Muscle layer of duodenum (tissue), 2 donors: ENCODE measurements at regions not wholly inside any gene's neighbourhood (a gene's known extent, or its start where the extent isn't known, plus 50 kb on each side); places are given as distances from the start of the nearest gene placed in this dataset.

ENCODE experiments used
- H3K27ac ChIP-seq: one replicate; pipeline ENCODE4 v1.7.0; 2013; ENCODE audit warnings: mild to moderate bottlenecking, low read length
- H3K27me3 ChIP-seq: one replicate; pipeline ENCODE4 v1.7.0; 2013; ENCODE audit warnings: low read depth, mild to moderate bottlenecking, control low read depth, low read length
- H3K36me3 ChIP-seq, 2 donors: one replicate each; pipeline ENCODE4 v1.7.0; 2013; ENCODE audit warnings: low read length in 2 of 2, control low read depth in 1 of 2, mild to moderate bottlenecking in 1 of 2; ENCODE audit not compliant: insufficient read depth in 2 of 2, control insufficient read depth in 1 of 2
- H3K4me1 ChIP-seq, 2 donors: one replicate each; pipeline ENCODE4 v1.7.0; 2013; ENCODE audit warnings: low read length in 2 of 2, mild to moderate bottlenecking in 2 of 2, control low read depth in 1 of 2, moderate library complexity in 1 of 2; ENCODE audit not compliant: insufficient read depth in 2 of 2, control insufficient read depth in 1 of 2
- H3K4me3 ChIP-seq, 2 donors: one replicate each; pipeline ENCODE4 v1.7.0; 2013; ENCODE audit warnings: low read length in 2 of 2, low read depth in 1 of 2, mild to moderate bottlenecking in 1 of 2
- H3K9me3 ChIP-seq, 2 donors: one replicate each; pipeline ENCODE4 v1.7.0; 2013; ENCODE audit warnings: low read length in 2 of 2, control low read depth in 1 of 2, mild to moderate bottlenecking in 1 of 2; ENCODE audit not compliant: control insufficient read depth in 1 of 2
- donor health status: healthy.

DNA sequence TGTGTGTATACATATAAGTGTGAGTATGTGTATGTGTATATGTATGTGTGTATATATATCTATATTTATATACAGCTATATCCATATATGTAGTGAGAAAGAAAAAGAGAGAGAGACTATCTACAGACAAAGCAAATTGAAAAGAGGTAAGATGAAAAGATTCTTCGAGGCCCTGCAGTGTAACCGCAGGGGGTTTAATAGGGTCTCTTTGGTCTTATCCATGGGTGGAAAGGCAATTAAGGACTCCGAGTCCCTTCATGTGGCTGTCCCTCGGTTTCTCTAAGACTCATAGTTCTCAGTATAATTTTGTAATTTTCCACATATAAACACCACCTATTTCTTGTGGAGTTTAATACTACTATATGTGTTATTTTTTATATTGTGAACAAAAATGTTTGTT, 50.6 kb upstream of the JAZF1 start:
- Histone ChIP-seq H3K27me3 (no peaks in the 10 kb centered on the region), H3K4me3 (no peak overlapping the region), H3K27ac (no peak overlapping the region), H3K9me3 (no peaks in the 10 kb centered on the region), H3K4me1 (no peaks in the 10 kb centered on the region), H3K36me3 (no peaks in the 10 kb centered on the region)

DNA sequence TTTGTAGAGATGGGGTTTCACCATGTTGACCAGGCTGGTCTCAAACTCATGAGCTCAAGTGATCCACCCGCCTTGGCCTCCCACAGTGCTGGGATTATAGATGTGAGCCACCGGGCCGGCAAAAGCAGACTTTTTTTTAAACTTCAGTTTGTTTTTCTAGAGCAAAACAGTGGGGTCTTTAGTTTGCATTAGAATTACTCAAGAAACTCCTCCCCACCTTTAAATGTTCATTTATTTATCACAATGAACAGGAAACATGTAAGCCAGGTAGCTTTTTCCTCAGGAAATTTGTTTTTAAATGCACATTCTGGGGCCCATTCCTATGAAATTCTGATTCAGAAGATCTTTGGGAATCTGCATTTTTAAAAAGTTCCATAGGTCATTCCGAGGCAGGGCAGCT, 56.0 kb upstream of the JAZF1 start:
- Histone ChIP-seq H3K4me3 (no peak overlapping the region), H3K27ac (no peak overlapping the region), H3K4me1 (no peaks in the 10 kb centered on the region), H3K9me3 (no peaks in the 10 kb centered on the region), H3K27me3 (no peaks in the 10 kb centered on the region), H3K36me3 (no peaks in the 10 kb centered on the region)

DNA sequence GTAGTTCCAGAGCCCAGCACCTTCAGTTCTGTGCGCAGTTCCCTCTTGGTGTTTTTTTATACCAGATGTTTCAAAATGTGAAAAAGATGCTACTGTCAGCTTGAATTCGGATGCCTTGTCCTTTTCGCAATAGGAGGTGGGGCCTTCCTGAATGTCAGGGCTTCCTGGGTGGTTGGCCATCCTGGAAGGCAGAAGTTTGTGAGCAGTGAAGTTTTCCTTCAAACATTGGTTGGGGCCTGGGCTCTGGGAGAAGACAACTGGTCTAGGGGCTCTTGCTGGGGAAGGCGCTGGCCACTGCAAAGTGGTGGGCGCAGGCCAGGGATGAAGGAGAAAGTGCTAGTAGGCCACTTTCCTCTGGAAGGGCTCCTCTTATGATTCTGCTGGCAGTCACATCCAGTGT, 56.8 kb upstream of the JAZF1 start:
- no peaks in the 10 kb centered on the region for H3K36me3 ChIP-seq
- H3K4me1 ChIP-seq = no peaks in the 10 kb centered on the region
- H3K4me3 ChIP-seq = no peak overlapping the region
- no peaks in the 10 kb centered on the region for H3K27me3 ChIP-seq
- H3K27ac ChIP-seq = no peak overlapping the region
- H3K9me3 ChIP-seq = no peaks in the 10 kb centered on the region

DNA sequence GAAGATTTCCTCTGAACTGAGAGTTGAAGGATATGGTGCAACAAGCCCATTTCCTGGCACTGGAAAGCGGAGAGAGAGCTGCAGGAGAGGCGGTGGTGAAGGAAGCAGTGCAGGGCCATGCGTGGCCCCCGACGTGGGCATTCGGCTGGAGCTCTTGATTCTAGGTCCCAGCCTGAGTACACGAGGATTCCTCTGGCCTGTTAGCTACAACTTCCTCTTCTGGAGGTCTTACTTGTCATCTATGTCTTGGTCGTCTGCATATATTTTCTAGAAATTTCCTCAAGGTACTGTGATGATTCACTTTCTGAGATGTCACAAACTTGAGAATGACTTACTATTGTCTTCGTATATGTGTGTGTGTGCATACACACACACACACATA, 59.2 kb upstream of the JAZF1 start:
- H3K9me3 ChIP-seq = no peaks in the 10 kb centered on the region
- H3K4me1 ChIP-seq = no peaks in the 10 kb centered on the region
- H3K36me3 ChIP-seq = no peaks in the 10 kb centered on the region
- H3K27ac ChIP-seq = no peak overlapping the region
- no peak overlapping the region for H3K4me3 ChIP-seq
- H3K27me3 ChIP-seq = no peaks in the 10 kb centered on the region

DNA sequence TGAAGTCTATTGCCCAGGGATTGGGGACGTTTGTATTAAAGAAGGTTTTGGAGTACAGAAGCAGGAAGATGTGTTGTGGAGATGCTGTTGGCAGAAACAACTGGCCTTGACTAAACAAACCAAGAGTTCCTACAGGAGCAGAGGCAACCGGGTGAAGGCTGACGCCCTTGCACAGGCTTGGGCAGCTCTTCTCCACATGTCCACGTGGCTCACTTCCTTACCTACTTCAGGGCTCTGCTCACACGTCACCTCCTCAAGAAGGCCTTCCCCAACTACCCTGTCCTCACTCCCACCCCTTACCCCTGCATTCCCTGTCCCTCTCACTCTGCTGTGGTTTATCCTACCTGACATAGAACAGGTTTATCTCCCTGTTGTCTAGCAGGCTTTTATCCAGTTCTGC, 59.9 kb upstream of the JAZF1 start:
- Histone ChIP-seq H3K27me3 (no peaks in the 10 kb centered on the region), H3K4me1 (no peaks in the 10 kb centered on the region), H3K27ac (no peak overlapping the region), H3K9me3 (no peaks in the 10 kb centered on the region), H3K4me3 (no peak overlapping the region), H3K36me3 (no peaks in the 10 kb centered on the region)

DNA sequence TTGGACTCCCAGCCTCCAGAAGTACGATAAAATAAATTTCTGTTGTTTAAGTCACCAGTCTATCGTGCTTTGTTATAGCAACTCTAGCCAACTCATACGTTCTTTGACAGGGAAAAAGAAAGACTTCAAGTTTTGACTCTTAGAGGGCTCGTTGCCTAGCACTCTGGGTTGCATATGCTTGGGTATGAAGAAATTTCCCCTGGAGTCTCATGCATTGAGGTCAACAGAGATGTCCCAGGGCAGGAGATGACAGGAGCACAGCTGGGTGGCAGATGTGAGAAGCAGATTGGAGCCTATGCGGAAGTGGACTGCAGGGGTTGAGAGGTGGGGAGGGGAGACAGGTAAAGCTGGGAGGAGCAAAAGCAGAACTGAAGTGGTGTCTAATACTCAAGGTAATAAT, 63.3 kb upstream of the JAZF1 start:
- no peaks in the 10 kb centered on the region for H3K27me3 ChIP-seq
- peaks cover 0 to 6% of the 10 kb centered on the region in 2 donors for H3K4me1 ChIP-seq
- H3K4me3 ChIP-seq = no peak overlapping the region
- no peak overlapping the region for H3K27ac ChIP-seq
- H3K36me3 ChIP-seq = no peaks in the 10 kb centered on the region
- H3K9me3 ChIP-seq = no peaks in the 10 kb centered on the region

DNA sequence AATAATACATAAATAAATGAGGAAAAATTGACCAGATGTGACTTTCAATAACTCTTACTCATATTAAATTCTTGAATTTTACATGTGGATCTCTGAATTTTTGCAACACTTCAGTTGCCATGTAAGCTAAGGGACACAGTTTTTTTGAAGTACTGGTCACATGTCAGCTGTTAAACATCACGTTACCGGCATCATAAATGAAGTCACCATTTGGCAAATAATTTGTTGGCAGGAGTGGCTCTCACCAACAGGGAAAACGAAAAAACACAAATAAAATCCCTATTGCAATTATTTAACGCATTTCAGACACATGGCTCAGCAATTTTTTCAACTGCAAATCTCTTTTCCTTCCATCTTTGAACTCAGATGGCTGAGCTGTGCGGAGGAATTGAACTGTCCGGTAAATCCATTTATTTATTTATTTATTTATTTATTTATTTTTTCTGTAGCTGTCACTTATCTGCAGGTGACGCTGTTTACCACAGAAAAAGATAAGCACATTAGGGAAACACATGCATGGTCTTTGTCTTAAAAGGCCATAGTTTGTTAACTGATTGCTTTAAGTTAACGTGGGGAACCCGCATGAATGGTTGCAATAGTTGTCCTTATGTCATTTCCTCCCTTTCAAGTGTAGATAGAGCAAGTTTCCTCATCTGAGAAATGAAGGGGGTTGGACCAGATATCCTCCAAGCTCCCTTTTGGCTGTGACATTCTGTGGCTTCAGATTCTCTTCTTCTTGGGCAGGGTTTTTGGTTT, 64.7 kb upstream of the JAZF1 start:
- no peaks in the 10 kb centered on the region for H3K27me3 ChIP-seq
- no peak overlapping the region for H3K27ac ChIP-seq
- no peaks in the 10 kb centered on the region for H3K9me3 ChIP-seq
- H3K4me1 ChIP-seq = peaks cover 0 to 6% of the 10 kb centered on the region in 2 donors
- H3K36me3 ChIP-seq = no peaks in the 10 kb centered on the region
- no peak overlapping the region for H3K4me3 ChIP-seq

DNA sequence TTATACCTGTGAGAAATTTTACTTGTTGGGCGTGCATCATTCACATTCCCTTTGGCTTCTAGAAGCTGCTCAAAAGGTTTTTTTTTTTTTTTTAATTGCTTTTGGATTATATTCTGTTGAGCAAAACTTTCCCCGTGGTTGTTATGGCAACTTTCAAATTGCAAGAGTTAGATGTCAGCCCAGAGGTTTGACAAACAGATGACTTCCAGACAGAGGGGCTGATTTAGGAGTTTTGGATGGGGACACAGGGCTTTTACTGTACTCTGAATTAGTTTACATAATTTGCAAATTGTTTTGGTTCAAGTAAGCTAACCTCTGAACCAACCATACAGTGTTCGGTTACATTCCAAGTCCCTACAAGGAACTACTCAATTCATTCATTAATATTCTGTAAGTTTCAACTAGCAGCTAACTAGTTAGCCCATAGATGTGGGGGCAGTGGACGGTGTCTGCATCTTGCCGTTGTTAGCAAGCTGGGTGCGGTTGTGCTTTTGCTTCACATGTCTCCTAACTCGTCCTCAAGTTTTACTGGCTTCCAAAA, 66.4 kb upstream of the JAZF1 start:
- no peak overlapping the region for H3K27ac ChIP-seq
- H3K4me3 ChIP-seq = no peak overlapping the region
- H3K9me3 ChIP-seq = no peaks in the 10 kb centered on the region
- no peaks in the 10 kb centered on the region for H3K36me3 ChIP-seq
- peaks cover 0 to 6% of the 10 kb centered on the region in 2 donors for H3K4me1 ChIP-seq
- H3K27me3 ChIP-seq = no peaks in the 10 kb centered on the region

DNA sequence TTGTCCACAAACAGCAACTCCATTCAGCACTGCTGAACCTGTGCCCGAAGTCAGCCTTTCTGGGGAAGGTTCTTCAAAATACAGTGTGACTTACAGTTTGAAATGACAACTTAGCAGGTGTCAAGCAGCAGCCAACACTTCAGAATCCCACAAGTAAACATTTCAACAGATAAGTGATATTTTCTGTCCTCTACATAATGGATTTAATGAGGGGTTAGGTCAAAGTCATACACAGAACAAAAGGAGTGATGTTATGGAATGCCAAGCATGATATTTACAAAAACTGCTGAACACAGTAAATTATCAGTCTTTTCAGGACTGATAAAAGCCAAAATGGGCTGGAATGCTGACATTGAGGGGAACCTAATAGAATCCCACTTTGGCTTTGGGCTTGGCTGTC, 77.6 kb upstream of the JAZF1 start:
- no peaks in the 10 kb centered on the region for H3K9me3 ChIP-seq

DNA sequence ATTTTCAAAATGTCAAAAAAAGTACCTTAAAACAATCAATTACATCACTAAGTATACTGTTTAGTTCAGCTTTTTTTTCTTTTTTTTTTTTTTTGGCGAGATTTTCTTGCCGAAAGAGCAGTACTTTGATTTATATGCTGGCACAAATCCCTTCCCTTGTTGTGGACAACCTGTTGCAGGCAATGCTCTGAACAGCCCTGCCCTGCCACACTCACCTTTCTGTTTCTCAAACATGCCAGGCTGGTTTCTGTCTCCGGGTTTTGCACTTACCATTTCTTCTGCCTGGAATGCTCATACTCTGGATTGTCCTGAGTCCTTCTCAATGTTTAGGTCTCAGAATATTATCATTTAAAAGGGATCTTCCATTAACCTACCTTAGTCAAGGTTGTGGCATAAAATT, 80.4 kb upstream of the JAZF1 start:
- Histone ChIP-seq H3K4me1 (no peaks in the 10 kb centered on the region), H3K27me3 (no peaks in the 10 kb centered on the region), H3K36me3 (no peaks in the 10 kb centered on the region), H3K4me3 (no peak overlapping the region), H3K9me3 (no peaks in the 10 kb centered on the region), H3K27ac (no peak overlapping the region)

More for the DNA sequence above, 77.6 kb upstream of the JAZF1 start:
- Histone ChIP-seq H3K27ac (no peak overlapping the region), H3K4me1 (no peaks in the 10 kb centered on the region), H3K36me3 (no peaks in the 10 kb centered on the region), H3K27me3 (no peaks in the 10 kb centered on the region), H3K4me3 (no peak overlapping the region)

DNA sequence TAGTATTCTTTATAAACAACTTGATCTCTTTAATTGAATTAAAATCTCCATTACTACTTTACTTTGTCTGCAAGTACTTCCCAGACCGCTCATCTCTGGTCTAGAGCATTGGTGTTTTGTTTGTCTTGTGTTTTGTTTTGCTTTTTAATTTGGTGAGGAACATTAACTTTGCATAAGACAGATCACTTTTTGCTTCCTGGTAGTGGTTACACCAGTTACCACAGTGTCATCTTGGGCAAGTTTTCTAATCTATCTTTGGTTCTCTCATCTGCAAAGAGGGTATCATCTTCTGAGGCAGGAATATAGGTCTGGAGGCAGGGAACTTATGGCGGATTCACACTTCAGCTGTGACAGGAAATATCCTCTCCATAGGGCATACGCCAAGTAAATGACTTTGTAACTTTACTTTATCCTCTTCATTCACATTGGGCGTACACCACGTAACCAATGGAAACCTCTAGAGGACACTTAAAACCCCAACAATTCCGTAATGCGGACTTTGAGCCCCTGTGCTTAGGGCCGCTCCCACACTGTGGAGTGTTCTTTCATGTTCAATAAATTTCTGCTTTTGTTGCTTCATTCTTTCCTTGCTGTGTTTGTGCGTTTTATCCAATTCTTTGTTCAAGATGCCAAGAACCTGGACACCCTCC, 83.2 kb upstream of the JAZF1 start:
- H3K4me3 ChIP-seq = no peak overlapping the region
- H3K4me1 ChIP-seq = no peaks in the 10 kb centered on the region
- no peaks in the 10 kb centered on the region for H3K9me3 ChIP-seq
- no peaks in the 10 kb centered on the region for H3K36me3 ChIP-seq
- no peak overlapping the region for H3K27ac ChIP-seq
- H3K27me3 ChIP-seq = no peaks in the 10 kb centered on the region
